ENCODE measurements at regions not wholly inside any gene's neighbourhood (a gene's known extent, or its start where the extent isn't known, plus 50 kb on each side); places are given as distances from the start of the nearest gene placed in this dataset.

GRCh38 chr2:221973902-221974301 is 324.9 kb downstream of the PAX3 start:
- TF ChIP-seq TAF1 (IDR thresholded peaks at IDR 0.05; ENCODE audit: low read depth), result no peak
- TF ChIP-seq CEBPB (IDR thresholded peaks at IDR 0.05), result peak; percentile 52; the same call in 1 of the 2 replicates

DNA sequence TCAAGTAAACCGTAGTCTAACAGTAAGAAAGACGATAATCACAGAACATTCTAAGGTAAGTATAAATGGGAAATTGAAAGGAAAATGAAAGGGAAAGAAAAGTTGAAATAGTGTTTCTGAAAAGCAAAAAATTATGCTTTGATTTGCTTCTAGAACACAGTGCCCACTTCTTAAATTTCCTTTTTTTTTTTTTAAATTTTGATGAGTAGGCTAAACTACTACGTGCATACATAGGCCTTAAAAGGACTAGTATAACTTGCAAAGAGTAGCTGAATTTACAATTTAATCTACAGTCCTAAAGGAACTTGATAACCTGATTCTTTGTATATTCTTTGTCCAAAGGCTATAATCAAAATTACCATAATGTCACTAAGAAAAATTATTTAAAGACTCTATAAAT is 325.3 kb downstream of the PAX3 start:
- TF ChIP-seq ZBTB7A (IDR thresholded peaks at IDR 0.05; ENCODE audit: low read depth), result no peak
- no peak for TF ChIP-seq TCF12 (IDR thresholded peaks at IDR 0.05; ENCODE audit: low read depth)
- TF ChIP-seq, protein P1, sequence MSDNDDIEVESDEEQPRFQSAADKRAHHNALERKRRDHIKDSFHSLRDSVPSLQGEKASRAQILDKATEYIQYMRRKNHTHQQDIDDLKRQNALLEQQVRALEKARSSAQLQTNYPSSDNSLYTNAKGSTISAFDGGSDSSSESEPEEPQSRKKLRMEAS (IDR thresholded peaks at IDR 0.05), result no peak
- no peak for TF ChIP-seq NFIC (IDR thresholded peaks at IDR 0.05)
- TF ChIP-seq TEAD4 (IDR thresholded peaks at IDR 0.05), result no peak
- no peak for TF ChIP-seq FOXM1 (IDR thresholded peaks at IDR 0.05; ENCODE audit: borderline replicate concordance, low read depth)
- TF ChIP-seq RAD21 (IDR thresholded peaks at IDR 0.05; ENCODE audit: low read depth), result no peak
- TF ChIP-seq EP300 (IDR thresholded peaks at IDR 0.05; ENCODE audit: borderline replicate concordance), result no peak
- no peak for TF ChIP-seq TAF1 (IDR thresholded peaks at IDR 0.05; ENCODE audit: low read depth)
- TF ChIP-seq CREB1 (IDR thresholded peaks at IDR 0.05; ENCODE audit: low read depth), result no peak
- TF ChIP-seq EGR1 (IDR thresholded peaks at IDR 0.05), result no peak
- TF ChIP-seq, protein P2, sequence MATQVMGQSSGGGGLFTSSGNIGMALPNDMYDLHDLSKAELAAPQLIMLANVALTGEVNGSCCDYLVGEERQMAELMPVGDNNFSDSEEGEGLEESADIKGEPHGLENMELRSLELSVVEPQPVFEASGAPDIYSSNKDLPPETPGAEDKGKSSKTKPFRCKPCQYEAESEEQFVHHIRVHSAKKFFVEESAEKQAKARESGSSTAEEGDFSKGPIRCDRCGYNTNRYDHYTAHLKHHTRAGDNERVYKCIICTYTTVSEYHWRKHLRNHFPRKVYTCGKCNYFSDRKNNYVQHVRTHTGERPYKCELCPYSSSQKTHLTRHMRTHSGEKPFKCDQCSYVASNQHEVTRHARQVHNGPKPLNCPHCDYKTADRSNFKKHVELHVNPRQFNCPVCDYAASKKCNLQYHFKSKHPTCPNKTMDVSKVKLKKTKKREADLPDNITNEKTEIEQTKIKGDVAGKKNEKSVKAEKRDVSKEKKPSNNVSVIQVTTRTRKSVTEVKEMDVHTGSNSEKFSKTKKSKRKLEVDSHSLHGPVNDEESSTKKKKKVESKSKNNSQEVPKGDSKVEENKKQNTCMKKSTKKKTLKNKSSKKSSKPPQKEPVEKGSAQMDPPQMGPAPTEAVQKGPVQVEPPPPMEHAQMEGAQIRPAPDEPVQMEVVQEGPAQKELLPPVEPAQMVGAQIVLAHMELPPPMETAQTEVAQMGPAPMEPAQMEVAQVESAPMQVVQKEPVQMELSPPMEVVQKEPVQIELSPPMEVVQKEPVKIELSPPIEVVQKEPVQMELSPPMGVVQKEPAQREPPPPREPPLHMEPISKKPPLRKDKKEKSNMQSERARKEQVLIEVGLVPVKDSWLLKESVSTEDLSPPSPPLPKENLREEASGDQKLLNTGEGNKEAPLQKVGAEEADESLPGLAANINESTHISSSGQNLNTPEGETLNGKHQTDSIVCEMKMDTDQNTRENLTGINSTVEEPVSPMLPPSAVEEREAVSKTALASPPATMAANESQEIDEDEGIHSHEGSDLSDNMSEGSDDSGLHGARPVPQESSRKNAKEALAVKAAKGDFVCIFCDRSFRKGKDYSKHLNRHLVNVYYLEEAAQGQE (IDR thresholded peaks at IDR 0.05; ENCODE audit: low read depth), result no peak
- TF ChIP-seq USF1 (IDR thresholded peaks at IDR 0.05), result no peak

DNA sequence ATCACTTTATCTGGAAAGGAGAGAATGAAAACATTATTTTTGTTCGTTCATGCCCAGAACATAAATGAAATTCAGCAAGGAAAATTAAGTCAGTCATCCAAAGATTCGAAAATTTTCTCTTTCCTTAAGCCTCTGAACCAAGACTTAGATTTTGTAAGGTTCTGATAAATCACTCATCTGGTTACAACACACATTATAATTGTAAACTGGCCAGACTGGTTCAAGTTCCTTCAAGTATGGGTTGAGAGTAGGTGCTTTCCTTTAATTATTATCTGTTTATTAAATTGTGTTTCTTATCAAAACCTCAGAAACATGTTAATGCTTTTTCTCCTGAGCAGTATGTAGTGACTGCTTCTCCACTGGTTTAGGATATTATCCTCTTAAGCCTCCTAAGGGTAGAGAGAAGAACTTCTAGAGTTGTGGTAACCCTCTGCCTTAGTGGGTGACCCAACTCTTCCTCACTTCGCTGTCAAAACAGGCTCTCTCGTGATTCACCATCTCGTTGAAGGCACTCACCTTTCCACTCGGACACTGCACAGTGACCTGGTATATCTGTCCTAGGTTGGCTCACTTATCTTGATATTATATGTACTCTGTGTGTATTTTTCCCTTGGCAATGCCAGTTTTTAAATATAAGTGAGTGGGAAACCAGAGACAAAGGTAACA is 325.9 kb downstream of the PAX3 start:
- TF ChIP-seq EGR1 (IDR thresholded peaks at IDR 0.05), result no peak
- TF ChIP-seq YY1 (IDR thresholded peaks at IDR 0.05; ENCODE audit: low read depth), result no peak
- TF ChIP-seq, protein P2 (IDR thresholded peaks at IDR 0.05; ENCODE audit: low read depth), result no peak
- TF ChIP-seq TCF12 (IDR thresholded peaks at IDR 0.05; ENCODE audit: low read depth), result no peak
- TF ChIP-seq, protein P1 (IDR thresholded peaks at IDR 0.05), result no peak
- TF ChIP-seq TAF1 (IDR thresholded peaks at IDR 0.05; ENCODE audit: low read depth), result no peak
- TF ChIP-seq RAD21 (IDR thresholded peaks at IDR 0.05; ENCODE audit: low read depth), result no peak
- TF ChIP-seq USF1 (IDR thresholded peaks at IDR 0.05), result no peak
- TF ChIP-seq CEBPB (IDR thresholded peaks at IDR 0.05), result no peak
- TF ChIP-seq TEAD4 (IDR thresholded peaks at IDR 0.05), result no peak
- no peak for TF ChIP-seq EP300 (IDR thresholded peaks at IDR 0.05; ENCODE audit: borderline replicate concordance)
- TF ChIP-seq FOXM1 (IDR thresholded peaks at IDR 0.05; ENCODE audit: borderline replicate concordance, low read depth), result no peak
- TF ChIP-seq NFIC (IDR thresholded peaks at IDR 0.05), result no peak
- TF ChIP-seq ZBTB7A (IDR thresholded peaks at IDR 0.05; ENCODE audit: low read depth), result no peak
- TF ChIP-seq CREB1 (IDR thresholded peaks at IDR 0.05; ENCODE audit: low read depth), result no peak

DNA sequence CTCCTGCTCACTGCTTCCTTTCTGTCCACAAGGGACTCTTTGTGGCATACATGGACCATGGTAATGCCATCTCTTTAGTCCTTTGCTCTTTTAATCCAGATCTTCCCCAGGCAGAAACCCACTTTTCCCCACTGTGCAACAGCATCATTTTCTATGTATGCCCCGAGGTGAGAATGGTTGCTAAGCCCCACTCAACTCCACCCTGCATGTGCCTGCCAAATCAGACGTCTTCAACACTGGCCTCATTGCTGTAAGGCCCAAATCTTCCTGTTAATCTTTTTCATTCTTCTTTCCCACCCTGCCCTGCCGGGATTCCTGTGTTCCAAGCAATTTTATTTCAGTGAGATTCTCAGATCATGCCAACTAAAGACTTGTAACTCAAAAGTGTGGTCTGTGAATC is 328.4 kb downstream of the PAX3 start:
- TF ChIP-seq EP300 (IDR thresholded peaks at IDR 0.05; ENCODE audit: borderline replicate concordance) (no peak), TCF12 (IDR thresholded peaks at IDR 0.05; ENCODE audit: low read depth) (no peak), YY1 (IDR thresholded peaks at IDR 0.05; ENCODE audit: low read depth) (no peak), RAD21 (IDR thresholded peaks at IDR 0.05; ENCODE audit: low read depth) (no peak), EGR1 (IDR thresholded peaks at IDR 0.05) (no peak), TEAD4 (IDR thresholded peaks at IDR 0.05) (no peak), NFIC (IDR thresholded peaks at IDR 0.05) (no peak), TAF1 (IDR thresholded peaks at IDR 0.05; ENCODE audit: low read depth) (no peak), USF1 (IDR thresholded peaks at IDR 0.05) (no peak), CREB1 (IDR thresholded peaks at IDR 0.05; ENCODE audit: low read depth) (no peak), FOXM1 (IDR thresholded peaks at IDR 0.05; ENCODE audit: borderline replicate concordance, low read depth) (no peak)
- TF ChIP-seq, protein P1 (IDR thresholded peaks at IDR 0.05), result no peak
- TF ChIP-seq, protein P2 (IDR thresholded peaks at IDR 0.05; ENCODE audit: low read depth), result no peak

Data from Ishikawa (cell line).